ENCODE measurements at regions not wholly inside any gene's neighbourhood (a gene's known extent, or its start where the extent isn't known, plus 50 kb on each side); places are given as distances from the start of the nearest gene placed in this dataset.

DNA sequence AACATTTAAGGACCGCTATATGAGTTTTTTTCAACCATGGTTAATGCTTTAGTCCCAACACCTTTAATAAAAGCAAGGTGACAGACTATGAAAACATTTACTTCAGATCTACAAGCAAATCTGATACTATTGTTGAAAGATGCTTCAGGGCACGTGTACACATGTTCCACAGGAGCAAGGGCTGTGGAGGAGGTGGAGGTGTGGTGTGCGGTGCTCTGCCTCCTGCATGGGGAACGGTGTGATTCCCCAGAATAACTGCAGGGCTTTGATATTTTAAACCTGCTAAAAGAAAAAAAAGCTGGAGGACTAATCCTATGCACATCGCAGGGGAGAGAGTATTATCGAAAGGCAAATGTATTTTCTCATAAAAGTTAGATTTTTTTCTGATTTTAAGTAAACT, 188.1 kb upstream of the CEP162 start:
- no peak for DNase-seq (ENCODE audit: low spot score)
- TF ChIP-seq, protein P1, sequence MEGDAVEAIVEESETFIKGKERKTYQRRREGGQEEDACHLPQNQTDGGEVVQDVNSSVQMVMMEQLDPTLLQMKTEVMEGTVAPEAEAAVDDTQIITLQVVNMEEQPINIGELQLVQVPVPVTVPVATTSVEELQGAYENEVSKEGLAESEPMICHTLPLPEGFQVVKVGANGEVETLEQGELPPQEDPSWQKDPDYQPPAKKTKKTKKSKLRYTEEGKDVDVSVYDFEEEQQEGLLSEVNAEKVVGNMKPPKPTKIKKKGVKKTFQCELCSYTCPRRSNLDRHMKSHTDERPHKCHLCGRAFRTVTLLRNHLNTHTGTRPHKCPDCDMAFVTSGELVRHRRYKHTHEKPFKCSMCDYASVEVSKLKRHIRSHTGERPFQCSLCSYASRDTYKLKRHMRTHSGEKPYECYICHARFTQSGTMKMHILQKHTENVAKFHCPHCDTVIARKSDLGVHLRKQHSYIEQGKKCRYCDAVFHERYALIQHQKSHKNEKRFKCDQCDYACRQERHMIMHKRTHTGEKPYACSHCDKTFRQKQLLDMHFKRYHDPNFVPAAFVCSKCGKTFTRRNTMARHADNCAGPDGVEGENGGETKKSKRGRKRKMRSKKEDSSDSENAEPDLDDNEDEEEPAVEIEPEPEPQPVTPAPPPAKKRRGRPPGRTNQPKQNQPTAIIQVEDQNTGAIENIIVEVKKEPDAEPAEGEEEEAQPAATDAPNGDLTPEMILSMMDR (IDR thresholded peaks at IDR 0.05), result no peak
- peak overlapping the region; percentile 5 to 40 for H3K27ac ChIP-seq
- H3K4me3 ChIP-seq, result no peak overlapping the region

DNA sequence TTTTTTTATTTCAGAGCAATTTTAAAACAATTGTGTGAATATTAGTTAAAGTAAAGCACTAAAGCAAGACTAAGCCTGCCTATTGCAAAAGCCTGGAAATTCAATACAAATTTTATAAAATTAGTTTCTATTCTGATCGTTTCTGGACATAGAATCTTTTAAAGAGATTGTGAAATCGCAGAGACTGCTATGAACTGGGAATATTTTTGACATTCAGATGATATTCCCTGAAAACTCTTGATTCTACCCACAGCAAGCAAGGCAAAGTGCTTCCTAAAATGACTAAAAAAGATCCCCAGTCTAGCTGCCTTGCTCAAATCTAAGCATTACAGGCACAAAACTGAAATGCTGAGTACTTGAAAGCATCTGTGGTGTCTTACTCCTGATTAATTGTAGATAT, 187.6 kb upstream of the CEP162 start:
- no peak for DNase-seq (ENCODE audit: low spot score)
- Histone ChIP-seq H3K27ac (peak overlapping the region in 1 of 2 donors; percentile 40), H3K4me3 (no peak overlapping the region)
- TF ChIP-seq, protein P1 (IDR thresholded peaks at IDR 0.05), result no peak

DNA sequence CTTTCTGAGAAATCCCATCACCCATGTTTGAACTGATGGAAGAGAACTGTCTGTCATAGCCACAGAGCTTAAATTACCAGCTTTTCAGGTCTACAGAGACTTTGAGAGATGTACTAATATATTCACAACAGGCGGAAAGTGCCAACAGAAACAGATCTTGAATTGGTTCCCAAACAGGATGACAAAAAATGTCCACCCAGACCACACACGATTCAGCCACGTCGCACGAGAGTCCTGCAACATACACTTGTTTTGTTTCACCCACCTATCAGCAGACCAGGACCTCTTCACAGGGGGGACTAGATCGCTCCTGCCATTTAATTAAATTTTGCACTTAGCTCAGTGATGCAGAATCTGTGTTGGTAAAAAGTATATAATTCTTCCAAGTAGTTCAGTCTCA, 187.1 kb upstream of the CEP162 start:
- DNase-seq (ENCODE audit: low spot score), result no peak
- TF ChIP-seq, protein P1 (IDR thresholded peaks at IDR 0.05), result no peak
- peak overlapping the region; percentile 57 to 69 for H3K27ac ChIP-seq
- peak overlapping the region; percentile 19 for H3K4me3 ChIP-seq

DNA sequence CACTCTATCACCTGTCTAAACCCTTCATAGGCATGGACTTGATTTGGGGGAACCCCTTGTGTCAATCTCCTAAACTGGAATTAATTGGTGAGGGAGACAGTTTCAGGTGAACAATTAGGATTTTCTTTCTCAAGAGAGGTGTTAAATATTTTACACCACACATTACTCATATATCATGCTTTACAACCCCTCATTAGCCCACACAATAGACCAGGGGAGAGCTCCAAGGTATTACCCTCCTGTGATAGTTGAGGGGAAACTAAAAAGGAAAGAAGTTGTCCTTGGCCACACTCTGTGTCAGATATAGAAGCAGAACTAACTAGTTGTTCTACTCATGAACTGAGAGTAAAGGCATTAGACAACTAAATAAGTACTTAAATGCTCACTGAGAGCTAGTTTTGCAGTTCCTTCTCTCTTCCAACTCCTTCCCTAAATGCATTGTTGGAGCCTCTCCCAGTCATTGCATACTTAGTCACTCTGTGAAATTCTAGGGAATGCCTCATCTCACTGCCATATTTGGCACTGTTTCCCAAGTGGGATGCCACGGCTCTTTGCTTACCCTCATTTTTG, 183.7 kb upstream of the CEP162 start:
- no peak overlapping the region for H3K4me3 ChIP-seq
- H3K27ac ChIP-seq, result peak overlapping the region; percentile 65 to 77
- DNase-seq (ENCODE audit: low spot score), result no peak
- TF ChIP-seq, protein P1 (IDR thresholded peaks at IDR 0.05), result no peak

DNA sequence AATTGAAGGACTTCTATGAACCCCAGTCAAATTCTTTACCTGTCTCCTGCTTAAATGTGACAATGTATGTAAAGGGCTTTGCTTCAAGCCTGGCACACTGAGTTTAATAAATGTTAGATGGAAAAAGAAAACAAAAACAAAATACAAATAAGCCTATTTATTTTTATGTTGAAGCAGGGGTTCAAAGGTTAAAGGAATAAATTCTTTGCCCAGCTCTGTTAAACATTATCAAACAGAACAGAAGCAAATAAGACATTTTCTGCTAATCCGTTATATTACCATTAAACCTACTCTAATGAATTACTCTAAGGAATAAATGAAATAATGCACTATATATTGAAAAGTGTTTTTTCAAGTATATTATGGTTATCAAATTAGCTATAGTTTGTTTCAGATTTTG, 182.5 kb upstream of the CEP162 start:
- DNase-seq (ENCODE audit: low spot score), result no peak
- TF ChIP-seq, protein P1 (IDR thresholded peaks at IDR 0.05), result no peak
- Histone ChIP-seq H3K4me3 (no peak overlapping the region), H3K27ac (no peak overlapping the region)

DNA sequence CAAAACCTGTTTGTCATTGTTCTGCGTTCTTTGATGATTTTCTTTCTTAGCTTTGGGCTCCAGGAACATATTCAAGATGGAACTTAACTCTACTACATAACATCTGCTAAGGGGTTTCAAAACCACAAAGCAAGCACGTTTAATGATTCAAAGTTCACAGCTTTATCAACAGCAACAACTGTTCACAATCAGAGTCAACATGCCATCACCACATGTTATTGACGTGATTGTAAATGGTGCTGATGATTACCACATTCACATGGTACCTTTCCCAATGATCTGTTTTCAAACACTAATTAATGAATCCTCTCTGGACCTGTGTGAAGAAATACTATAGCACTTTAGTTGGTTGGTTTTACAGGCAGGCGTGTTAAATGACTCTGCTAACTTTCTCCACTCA, 180.6 kb upstream of the CEP162 start:
- TF ChIP-seq, protein P1 (IDR thresholded peaks at IDR 0.05), result no peak
- DNase-seq (ENCODE audit: low spot score), result no peak
- no peak overlapping the region for H3K4me3 ChIP-seq
- H3K27ac ChIP-seq, result no peak overlapping the region

DNA sequence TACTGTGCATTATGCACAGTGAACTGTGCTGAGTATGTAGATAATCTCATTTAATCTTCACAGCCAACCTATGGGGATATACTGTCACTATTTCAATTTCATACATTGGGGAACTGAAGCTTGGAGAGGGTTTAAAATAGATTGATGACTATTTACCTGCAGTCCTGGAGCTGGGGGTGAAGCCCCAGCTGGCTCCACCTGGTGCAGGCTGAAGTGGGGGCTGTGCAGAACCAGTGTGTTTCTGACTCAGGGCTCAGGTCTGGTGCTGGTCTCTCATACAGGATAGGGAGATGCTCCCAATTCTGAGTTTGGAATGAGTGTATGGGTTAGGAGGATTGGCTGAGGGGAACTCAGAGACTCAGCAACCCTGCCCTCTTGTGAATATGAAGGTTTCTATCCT, 176.1 kb upstream of the CEP162 start:
- Histone ChIP-seq H3K27ac (no peak overlapping the region), H3K4me3 (no peak overlapping the region)
- TF ChIP-seq, protein P1 (IDR thresholded peaks at IDR 0.05), result no peak

More for the DNA sequence above, 176.1 kb upstream of the CEP162 start:
- DNase-seq (ENCODE audit: low spot score), result no peak

All from coronary artery (tissue), 2 donors.